HG03139 (cell line): ENCODE measurements at regions not wholly inside any gene's neighbourhood (a gene's known extent, or its start where the extent isn't known, plus 50 kb on each side); places are given as distances from the start of the nearest gene placed in this dataset.

ENCODE experiments used
- ATAC-seq: cut with Tn5 transposase; IDR thresholded peaks from one replicate; pipeline ENCODE4 v1.9.1; 2021; ENCODE audit not compliant: unreplicated experiment

DNA sequence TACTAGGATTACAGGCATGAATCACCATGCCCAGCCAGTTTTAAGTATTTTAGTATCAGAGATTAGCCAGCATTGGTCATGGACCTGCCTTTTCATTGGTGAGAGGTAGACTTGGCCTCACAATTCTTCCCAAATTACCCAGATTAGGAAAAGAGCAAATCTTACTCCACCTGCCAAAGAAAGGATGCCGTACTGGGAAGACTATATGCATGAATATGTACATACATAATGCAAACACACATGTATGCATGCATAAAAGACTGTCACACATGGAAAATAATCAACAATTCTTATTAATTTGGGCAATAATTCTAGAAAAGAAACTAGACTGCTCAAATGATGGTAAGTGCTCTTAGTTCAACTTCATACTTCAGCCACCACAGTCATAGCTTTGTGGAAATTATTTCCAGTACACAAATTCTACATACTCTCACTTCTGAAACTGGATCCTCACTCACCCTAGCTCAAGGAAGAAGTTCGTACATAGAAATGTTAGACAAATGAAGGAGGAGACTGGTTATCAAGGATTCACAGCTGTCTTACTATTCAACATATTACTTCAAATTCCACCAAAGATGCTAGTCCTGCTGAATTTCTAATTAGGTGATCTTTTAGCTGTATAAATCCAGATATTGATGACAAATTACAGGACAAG is 73.7 kb downstream of the MINAR2 start:
- ATAC-seq = no peak

DNA sequence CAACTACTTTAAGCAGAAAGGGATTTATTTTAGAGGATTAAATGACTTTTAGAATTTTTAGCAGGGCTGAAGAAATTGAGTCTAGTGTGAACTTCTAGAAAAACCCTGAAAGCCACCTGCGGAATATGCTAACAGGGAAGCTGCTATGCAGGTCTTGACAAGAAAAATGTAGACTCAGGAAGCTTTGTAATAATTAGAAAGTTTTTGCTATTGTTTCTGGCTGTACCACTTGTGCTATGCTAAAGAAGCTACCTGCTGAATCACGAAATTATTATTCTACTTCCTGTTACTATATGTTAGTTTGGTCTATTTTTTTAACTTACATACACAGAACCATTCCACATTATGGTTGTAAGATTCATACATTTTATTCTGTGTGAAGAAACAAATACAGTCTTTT is 74.0 kb upstream of the CHSY3 start:
- ATAC-seq = no peak

- ATAC-seq = no peak
Measured at GRCh38 chr5:129836321-129836720, 67.9 kb upstream of the CHSY3 start.

DNA sequence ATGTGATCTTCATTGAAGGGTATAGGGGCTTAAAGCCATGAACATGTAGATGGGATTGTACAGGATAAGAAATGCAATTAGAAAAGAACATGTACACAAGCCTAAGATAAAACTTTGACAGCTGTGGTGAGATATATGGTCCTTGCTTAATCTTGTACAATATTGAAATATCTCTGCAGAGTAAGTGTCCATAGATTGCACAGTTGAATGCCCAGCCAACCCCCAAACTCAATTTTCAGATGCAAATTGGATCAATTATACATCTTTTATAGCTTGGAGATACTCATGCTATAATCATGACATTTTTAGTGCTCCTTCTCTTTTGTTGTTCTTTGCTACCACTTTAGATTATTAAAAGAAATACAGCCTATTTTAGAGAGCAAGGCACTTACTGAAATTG is 59.5 kb upstream of the CHSY3 start:
- ATAC-seq = no peak

- ATAC-seq = peak; percentile 93
Measured at GRCh38 chr5:129852747-129853352, 51.4 kb upstream of the CHSY3 start.

- ATAC-seq = no peak
Measured at GRCh38 chr5:129853588-129853987, 50.7 kb upstream of the CHSY3 start.
